ENCODE measurements at regions not wholly inside any gene's neighbourhood (a gene's known extent, or its start where the extent isn't known, plus 50 kb on each side); places are given as distances from the start of the nearest gene placed in this dataset.

- no peaks in the 10 kb centered on the region for H3K36me3 Mint-ChIP-seq (ENCODE audit: low read depth)
- H2AFZ ChIP-seq, result no peak overlapping the region
- DNase-seq (ENCODE audit: low spot score) (no peak), ATAC-seq (peak; percentile 67)
- peaks cover 2% of the 10 kb centered on the region for H3K27me3 Mint-ChIP-seq (ENCODE audit: insufficient read depth, low read depth, poor library complexity)
- H3K9me2 ChIP-seq (ENCODE audit: insufficient read depth), result no peaks in the 10 kb centered on the region
- H3K27ac Mint-ChIP-seq, result no peak overlapping the region
- no peaks in the 10 kb centered on the region for H3K27me3 ChIP-seq (ENCODE audit: insufficient read depth)
- no peaks in the 10 kb centered on the region for H4K20me1 ChIP-seq (replicated peaks; ENCODE audit: insufficient read depth)
- no peaks in the 10 kb centered on the region for H3K79me2 ChIP-seq (replicated peaks; ENCODE audit: insufficient read depth)
- H3K4me1 ChIP-seq (ENCODE audit: insufficient read depth), result peaks cover 6% of the 10 kb centered on the region; the same call in 1 of the 2 replicates
- no peaks in the 10 kb centered on the region for H3K9me3 Mint-ChIP-seq
- TF ChIP-seq REST (IDR thresholded peaks at IDR 0.05; ENCODE audit: unreplicated experiment), result no peak
- TF ChIP-seq JUNB (IDR thresholded peaks at IDR 0.05; ENCODE audit: unreplicated experiment), result no peak
- TF ChIP-seq NANOG (IDR thresholded peaks at IDR 0.05; ENCODE audit: borderline replicate concordance), result no peak
- no peak for TF ChIP-seq ZNF114 (CRISPR knock-in tag; IDR thresholded peaks at IDR 0.05)
- TF ChIP-seq POLR2AphosphoS5 (IDR thresholded peaks at IDR 0.05; ENCODE audit: low read depth), result no peak
- TF ChIP-seq CREB1 (CRISPR knock-in tag; IDR thresholded peaks at IDR 0.05; ENCODE audit: low read depth), result no peak
- no peak for TF ChIP-seq ZNF462 (CRISPR knock-in tag; IDR thresholded peaks at IDR 0.05)
- no peak for TF ChIP-seq EZH2phosphoT487 (IDR thresholded peaks at IDR 0.05; ENCODE audit: unreplicated experiment)
- no peak for TF ChIP-seq EZH2 (IDR thresholded peaks at IDR 0.05; ENCODE audit: low read depth, unreplicated experiment)
- H3K27ac ChIP-seq (ENCODE audit: low read depth), result no peak overlapping the region
- no peak overlapping the region for H3K4me3 ChIP-seq
- no peak overlapping the region for H3K4me2 ChIP-seq
- H3K4me3 Mint-ChIP-seq, result no peak overlapping the region
- H3K4me1 Mint-ChIP-seq, result peaks cover 17% of the 10 kb centered on the region
- H3K36me3 ChIP-seq (ENCODE audit: insufficient read depth), result no peaks in the 10 kb centered on the region
- H3F3A ChIP-seq (replicated peaks; ENCODE audit: low read depth), result no peaks in the 10 kb centered on the region
Measured at GRCh38 chr4:41477181-41477905, 60.6 kb upstream of the LIMCH1 start.
